ENCODE measurements at regions not wholly inside any gene's neighbourhood (a gene's known extent, or its start where the extent isn't known, plus 50 kb on each side); places are given as distances from the start of the nearest gene placed in this dataset.

GRCh38 chr13:88217372-88217771 is 546.2 kb downstream of the SLITRK5 start:
- H3K4me3 ChIP-seq = no peak overlapping the region
- DNase-seq (no peak), ATAC-seq (no peak)
- TF ChIP-seq CTCF (IDR thresholded peaks at IDR 0.05) = no peak
- H3K4me1 ChIP-seq (ENCODE audit: low read depth) = no peaks in the 10 kb centered on the region
- no peaks in the 10 kb centered on the region for H3K9me3 ChIP-seq
- H3K36me3 ChIP-seq (ENCODE audit: low read depth) = no peaks in the 10 kb centered on the region
- intact Hi-C loops (cut with DNase I, micrococcal nuclease) = no loop called here

DNA sequence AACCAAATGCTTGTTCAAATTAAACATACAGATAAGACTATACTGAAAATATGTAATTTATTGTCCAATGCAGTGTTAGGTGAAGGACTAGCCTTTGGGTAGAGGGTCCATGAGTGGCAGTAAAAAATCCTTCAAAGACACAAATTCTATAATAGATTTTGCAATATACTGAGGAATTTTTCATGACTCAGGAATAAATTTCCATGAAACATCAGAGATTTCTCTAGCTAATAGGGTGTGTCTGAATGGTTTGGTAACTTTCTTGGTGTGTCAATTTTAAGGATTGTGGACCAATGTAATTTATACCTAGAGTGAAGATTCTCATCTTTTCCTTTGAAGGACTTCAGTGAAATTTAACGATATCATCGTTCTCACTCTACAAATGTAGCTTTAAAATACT is 546.7 kb downstream of the SLITRK5 start:
- H3K4me1 ChIP-seq (ENCODE audit: low read depth) = no peaks in the 10 kb centered on the region
- no peaks in the 10 kb centered on the region for H3K9me3 ChIP-seq
- no peak for TF ChIP-seq CTCF (IDR thresholded peaks at IDR 0.05)
- intact Hi-C loops (cut with DNase I, micrococcal nuclease) = no loop called here
- ATAC-seq (no peak), DNase-seq (no peak)
- no peaks in the 10 kb centered on the region for H3K36me3 ChIP-seq (ENCODE audit: low read depth)
- H3K4me3 ChIP-seq = no peak overlapping the region

- H3K9me3 ChIP-seq = no peaks in the 10 kb centered on the region
- intact Hi-C loops (cut with DNase I, micrococcal nuclease) = no loop called here
- H3K4me3 ChIP-seq = no peak overlapping the region
- ATAC-seq (no peak), DNase-seq (no peak)
- TF ChIP-seq CTCF (IDR thresholded peaks at IDR 0.05) = no peak
- no peaks in the 10 kb centered on the region for H3K4me1 ChIP-seq (ENCODE audit: low read depth)
- H3K36me3 ChIP-seq (ENCODE audit: low read depth) = no peaks in the 10 kb centered on the region
These were observed 552.8 kb downstream of the SLITRK5 start for GRCh38 chr13:88223958-88224357.

- no peak for TF ChIP-seq CTCF (IDR thresholded peaks at IDR 0.05)
- no peak overlapping the region for H3K4me3 ChIP-seq
- ATAC-seq = no peak
- no peaks in the 10 kb centered on the region for H3K4me1 ChIP-seq (ENCODE audit: low read depth)
- no peak for DNase-seq
- peaks cover 4% of the 10 kb centered on the region for H3K9me3 ChIP-seq
- intact Hi-C loops (cut with DNase I, micrococcal nuclease) = no loop called here
- no peaks in the 10 kb centered on the region for H3K36me3 ChIP-seq (ENCODE audit: low read depth)
These were observed 564.3 kb downstream of the SLITRK5 start for GRCh38 chr13:88235441-88235840.

GRCh38 chr13:88246239-88246638 is 575.1 kb downstream of the SLITRK5 start:
- H3K4me3 ChIP-seq = no peak overlapping the region
- no peaks in the 10 kb centered on the region for H3K4me1 ChIP-seq (ENCODE audit: low read depth)
- no peak for TF ChIP-seq CTCF (IDR thresholded peaks at IDR 0.05)
- intact Hi-C loops (cut with DNase I, micrococcal nuclease) = no loop called here
- no peak for DNase-seq
- no peaks in the 10 kb centered on the region for H3K9me3 ChIP-seq
- no peaks in the 10 kb centered on the region for H3K36me3 ChIP-seq (ENCODE audit: low read depth)
- ATAC-seq = no peak

GRCh38 chr13:88248393-88248792 is 577.2 kb downstream of the SLITRK5 start:
- intact Hi-C loops (cut with DNase I, micrococcal nuclease) = no loop called here
- DNase-seq (no peak), ATAC-seq (no peak)
- H3K4me1 ChIP-seq (ENCODE audit: low read depth) = no peaks in the 10 kb centered on the region
- H3K36me3 ChIP-seq (ENCODE audit: low read depth) = no peaks in the 10 kb centered on the region
- TF ChIP-seq CTCF (IDR thresholded peaks at IDR 0.05) = no peak
- H3K4me3 ChIP-seq = no peak overlapping the region
- no peaks in the 10 kb centered on the region for H3K9me3 ChIP-seq
